ENCODE measurements at regions not wholly inside any gene's neighbourhood (a gene's known extent, or its start where the extent isn't known, plus 50 kb on each side); places are given as distances from the start of the nearest gene placed in this dataset.

- H3K27ac ChIP-seq: no peak overlapping the region
- H3K4me3 ChIP-seq: no peak overlapping the region
- TF ChIP-seq, protein P1, sequence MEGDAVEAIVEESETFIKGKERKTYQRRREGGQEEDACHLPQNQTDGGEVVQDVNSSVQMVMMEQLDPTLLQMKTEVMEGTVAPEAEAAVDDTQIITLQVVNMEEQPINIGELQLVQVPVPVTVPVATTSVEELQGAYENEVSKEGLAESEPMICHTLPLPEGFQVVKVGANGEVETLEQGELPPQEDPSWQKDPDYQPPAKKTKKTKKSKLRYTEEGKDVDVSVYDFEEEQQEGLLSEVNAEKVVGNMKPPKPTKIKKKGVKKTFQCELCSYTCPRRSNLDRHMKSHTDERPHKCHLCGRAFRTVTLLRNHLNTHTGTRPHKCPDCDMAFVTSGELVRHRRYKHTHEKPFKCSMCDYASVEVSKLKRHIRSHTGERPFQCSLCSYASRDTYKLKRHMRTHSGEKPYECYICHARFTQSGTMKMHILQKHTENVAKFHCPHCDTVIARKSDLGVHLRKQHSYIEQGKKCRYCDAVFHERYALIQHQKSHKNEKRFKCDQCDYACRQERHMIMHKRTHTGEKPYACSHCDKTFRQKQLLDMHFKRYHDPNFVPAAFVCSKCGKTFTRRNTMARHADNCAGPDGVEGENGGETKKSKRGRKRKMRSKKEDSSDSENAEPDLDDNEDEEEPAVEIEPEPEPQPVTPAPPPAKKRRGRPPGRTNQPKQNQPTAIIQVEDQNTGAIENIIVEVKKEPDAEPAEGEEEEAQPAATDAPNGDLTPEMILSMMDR (IDR thresholded peaks at IDR 0.05): no peak
- no peaks in the 10 kb centered on the region for H3K27me3 ChIP-seq (replicated peaks; ENCODE audit: insufficient read depth)
- ATAC-seq (ENCODE audit: insufficient number of reproducible peaks, low FRiP score, low read depth): no peak
- no peaks in the 10 kb centered on the region for H3K9me3 ChIP-seq
- H3K36me3 ChIP-seq: no peaks in the 10 kb centered on the region
- no peaks in the 10 kb centered on the region for H3K4me1 ChIP-seq (ENCODE audit: control insufficient read depth in 1 of 2, low read depth in 2 of 2)
- no peak for DNase-seq (ENCODE audit: low spot score)
Observed at GRCh38 chr2:67212203-67212602, 184.9 kb upstream of the ETAA1 start.

DNA sequence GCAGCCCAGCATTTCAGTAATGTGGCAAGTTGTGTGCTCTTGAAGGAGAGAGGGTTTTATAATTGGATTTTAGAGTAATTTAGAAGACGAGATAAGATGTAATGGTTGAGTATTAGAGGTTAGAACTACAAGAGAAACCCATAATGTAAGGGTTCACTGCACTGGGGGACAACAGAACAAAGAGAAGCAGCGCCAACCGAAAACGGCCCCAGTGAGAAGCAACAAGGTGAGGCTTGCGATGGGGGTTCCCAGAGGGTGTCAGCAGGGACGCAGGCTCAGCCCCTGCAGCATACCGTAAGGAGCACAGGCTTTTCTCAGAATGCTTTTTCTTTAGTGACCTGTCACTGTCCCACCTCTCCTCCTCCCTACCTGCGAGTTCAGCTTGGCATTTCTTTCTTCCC, 183.9 kb upstream of the ETAA1 start:
- TF ChIP-seq, protein P1 (IDR thresholded peaks at IDR 0.05): no peak
- ATAC-seq (ENCODE audit: insufficient number of reproducible peaks, low FRiP score, low read depth): no peak
- no peaks in the 10 kb centered on the region for H3K9me3 ChIP-seq
- no peak overlapping the region for H3K27ac ChIP-seq
- H3K27me3 ChIP-seq (replicated peaks; ENCODE audit: insufficient read depth): no peaks in the 10 kb centered on the region
- no peaks in the 10 kb centered on the region for H3K4me1 ChIP-seq (ENCODE audit: control insufficient read depth in 1 of 2, low read depth in 2 of 2)
- H3K36me3 ChIP-seq: no peaks in the 10 kb centered on the region
- DNase-seq (ENCODE audit: low spot score): no peak
- no peak overlapping the region for H3K4me3 ChIP-seq

- Histone ChIP-seq H3K4me3 (no peak overlapping the region), H3K27me3 (replicated peaks; ENCODE audit: insufficient read depth) (no peaks in the 10 kb centered on the region), H3K36me3 (no peaks in the 10 kb centered on the region), H3K9me3 (no peaks in the 10 kb centered on the region), H3K27ac (no peak overlapping the region), H3K4me1 (ENCODE audit: control insufficient read depth in 1 of 2, low read depth in 2 of 2) (no peaks in the 10 kb centered on the region)
- ATAC-seq (ENCODE audit: insufficient number of reproducible peaks, low FRiP score, low read depth) (no peak), DNase-seq (ENCODE audit: low spot score) (no peak)
- TF ChIP-seq, protein P1 (IDR thresholded peaks at IDR 0.05): no peak
Observed at GRCh38 chr2:67213677-67214402, 183.3 kb upstream of the ETAA1 start.

GRCh38 chr2:67214585-67215185, 182.4 kb upstream of the ETAA1 start:
- no peaks in the 10 kb centered on the region for H3K36me3 ChIP-seq
- no peaks in the 10 kb centered on the region for H3K27me3 ChIP-seq (replicated peaks; ENCODE audit: insufficient read depth)
- no peaks in the 10 kb centered on the region for H3K4me1 ChIP-seq (ENCODE audit: control insufficient read depth in 1 of 2, low read depth in 2 of 2)
- TF ChIP-seq, protein P1 (IDR thresholded peaks at IDR 0.05): no peak
- DNase-seq (ENCODE audit: low spot score): no peak
- ATAC-seq (ENCODE audit: insufficient number of reproducible peaks, low FRiP score, low read depth): no peak
- no peaks in the 10 kb centered on the region for H3K9me3 ChIP-seq
- no peak overlapping the region for H3K27ac ChIP-seq
- H3K4me3 ChIP-seq: no peak overlapping the region

GRCh38 chr2:67215214-67216055, 181.7 kb upstream of the ETAA1 start:
- Histone ChIP-seq H3K4me1 (ENCODE audit: control insufficient read depth in 1 of 2, low read depth in 2 of 2) (no peaks in the 10 kb centered on the region), H3K36me3 (no peaks in the 10 kb centered on the region), H3K27ac (no peak overlapping the region), H3K9me3 (no peaks in the 10 kb centered on the region), H3K4me3 (no peak overlapping the region), H3K27me3 (replicated peaks; ENCODE audit: insufficient read depth) (no peaks in the 10 kb centered on the region)
- TF ChIP-seq, protein P1 (IDR thresholded peaks at IDR 0.05): no peak
- ATAC-seq (ENCODE audit: insufficient number of reproducible peaks, low FRiP score, low read depth): no peak
- no peak for DNase-seq (ENCODE audit: low spot score)
